Left colon (tissue), 2 donors: ENCODE measurements at regions not wholly inside any gene's neighbourhood (a gene's known extent, or its start where the extent isn't known, plus 50 kb on each side); places are given as distances from the start of the nearest gene placed in this dataset.
"Not testable (repeated sequence)": the region's sequence is repeated elsewhere in the genome, so short reads cannot be mapped to it uniquely, and the experiment has no call there.

Experiments used
- ATAC-seq: fragments of 200-7000 bp; cut with Tn5 transposase; one replicate; pipeline ENCODE4 v1.9.1; 2020; ENCODE audit warnings: mild to moderate bottlenecking, moderate library complexity
- DNase-seq, 2 donors: peaks; one replicate each; pipeline ENCODE4 v3.0.0-alpha.2; 2020
- intact Hi-C, 2 donors: fragments of 100-400 bp; cut with DNase I in 1 of 2; cut with micrococcal nuclease in 1 of 2; formaldehyde crosslinking; loops; one replicate each; pipeline versions ENCODE4 v1.11.2 to v1.14.0; 2022; cut with DNase I, micrococcal nuclease
- donor health status: DM: no; HTN: no; CAD: no.
- donor health status: DM: yes; HTN: yes; CAD: no.

- DNase-seq (no peak), ATAC-seq (no peak)
- intact Hi-C loops: no loop called here
These were observed 732.9 kb downstream of the CETN3 start for GRCh38 chr5:89676634-89677033.

- no peak for ATAC-seq
- DNase-seq: no peak
- intact Hi-C loops: no loop called here
These were observed 736.5 kb downstream of the CETN3 start for GRCh38 chr5:89673019-89673418.

- ATAC-seq: no peak
- DNase-seq: no peak
- intact Hi-C loops: no loop called here
These were observed 740.7 kb downstream of the CETN3 start for GRCh38 chr5:89668821-89669220.

GRCh38 chr5:89662499-89662898 lies 747.1 kb downstream of the CETN3 start:
- intact Hi-C loops: no loop called here
- ATAC-seq: no peak
- no peak for DNase-seq

GRCh38 chr5:89638871-89639270 lies 755.9 kb upstream of the MEF2C start:
- intact Hi-C loops: no loop called here
- DNase-seq: no peak
- ATAC-seq: no peak

- intact Hi-C loops, ATAC-seq, DNase-seq: not testable (repeated sequence)
These were observed 751.2 kb upstream of the MEF2C start for GRCh38 chr5:89634176-89634575.

- ATAC-seq, DNase-seq, intact Hi-C loops: not testable (repeated sequence)
These were observed 747.1 kb upstream of the MEF2C start for GRCh38 chr5:89630064-89630463.

GRCh38 chr5:89628876-89629635 lies 746.1 kb upstream of the MEF2C start:
- intact Hi-C loops: no loop called here
- ATAC-seq: no peak
- DNase-seq: no peak

- intact Hi-C loops: no loop called here
- DNase-seq (no peak), ATAC-seq (no peak)
These were observed 733.0 kb upstream of the MEF2C start for GRCh38 chr5:89615839-89616518.

GRCh38 chr5:89613222-89613956 lies 730.4 kb upstream of the MEF2C start:
- intact Hi-C loops: no loop called here
- DNase-seq (no peak), ATAC-seq (no peak)

- no peak for ATAC-seq
- DNase-seq: no peak
- intact Hi-C loops: no loop called here
These were observed 724.1 kb upstream of the MEF2C start for GRCh38 chr5:89606939-89607534.

- intact Hi-C loops: no loop called here
- ATAC-seq (no peak), DNase-seq (no peak)
These were observed 721.4 kb upstream of the MEF2C start for GRCh38 chr5:89604342-89604741.

GRCh38 chr5:89601880-89602279 lies 718.9 kb upstream of the MEF2C start:
- DNase-seq (no peak), ATAC-seq (no peak)
- intact Hi-C loops: no loop called here

- DNase-seq (no peak), ATAC-seq (no peak)
- intact Hi-C loops: no loop called here
These were observed 714.9 kb upstream of the MEF2C start for GRCh38 chr5:89597878-89598277.

- intact Hi-C loops: no loop called here
- ATAC-seq (no peak), DNase-seq (no peak)
These were observed 713.8 kb upstream of the MEF2C start for GRCh38 chr5:89596821-89597220.

GRCh38 chr5:89595056-89595455 lies 712.1 kb upstream of the MEF2C start:
- intact Hi-C loops: no loop called here
- no peak for ATAC-seq
- no peak for DNase-seq

GRCh38 chr5:89584339-89584956 lies 701.5 kb upstream of the MEF2C start:
- intact Hi-C loops: no loop called here
- no peak for ATAC-seq
- no peak for DNase-seq

- no peak for DNase-seq
- intact Hi-C loops: no loop called here
- no peak for ATAC-seq
These were observed 700.5 kb upstream of the MEF2C start for GRCh38 chr5:89583534-89583933.

- DNase-seq (no peak), ATAC-seq (no peak)
- intact Hi-C loops: no loop called here
These were observed 699.9 kb upstream of the MEF2C start for GRCh38 chr5:89582768-89583339.
